HG03520 (cell line): ENCODE measurements at regions not wholly inside any gene's neighbourhood (a gene's known extent, or its start where the extent isn't known, plus 50 kb on each side); places are given as distances from the start of the nearest gene placed in this dataset.
A peak's percentile ranks its signal among the peaks of the same experiment; 100 is the strongest.

Experiments used
- ATAC-seq: cut with Tn5 transposase; IDR thresholded peaks from one replicate; pipeline ENCODE4 v1.9.1; 2021; ENCODE audit warnings: mild to moderate bottlenecking, moderate library complexity; ENCODE audit not compliant: unreplicated experiment

DNA sequence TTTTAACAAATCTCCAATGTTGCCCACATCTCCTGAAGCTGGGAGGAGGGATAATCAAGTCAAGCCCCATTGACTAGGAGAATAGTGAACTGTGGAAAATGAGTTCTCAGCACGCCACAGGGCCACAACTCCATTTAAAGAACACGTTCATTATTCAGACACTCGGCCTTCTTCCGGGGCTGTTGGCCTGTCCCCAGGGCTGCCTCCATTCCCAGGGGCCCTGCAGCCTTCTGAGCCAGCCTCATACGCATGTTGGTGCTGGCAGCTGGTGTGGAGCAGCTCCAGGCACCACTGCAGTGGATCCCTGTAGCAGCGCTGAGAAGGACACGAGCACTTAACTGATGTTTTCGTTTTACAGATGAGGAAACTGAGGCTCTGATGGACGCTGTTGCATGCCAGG lies 87.5 kb upstream of the RCN1 start:
- no peak for ATAC-seq

DNA sequence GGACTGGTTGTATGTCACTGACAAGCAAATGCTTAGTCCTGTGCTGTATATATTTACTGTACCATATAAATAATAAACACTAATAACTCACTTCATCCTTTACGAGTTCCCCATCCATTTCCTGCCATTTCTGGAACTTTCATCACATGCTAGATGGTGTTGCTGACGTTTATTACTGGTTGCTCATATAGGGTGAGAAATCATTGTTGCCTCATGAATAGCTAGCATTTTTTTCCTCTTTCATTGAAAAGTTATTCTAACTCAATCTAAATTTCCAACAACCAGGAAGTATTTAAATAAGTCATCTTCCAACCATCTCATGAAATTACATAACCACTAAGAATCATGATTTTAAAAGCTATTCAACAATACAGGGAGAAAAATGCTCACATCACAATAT lies 88.6 kb upstream of the RCN1 start:
- no peak for ATAC-seq

DNA sequence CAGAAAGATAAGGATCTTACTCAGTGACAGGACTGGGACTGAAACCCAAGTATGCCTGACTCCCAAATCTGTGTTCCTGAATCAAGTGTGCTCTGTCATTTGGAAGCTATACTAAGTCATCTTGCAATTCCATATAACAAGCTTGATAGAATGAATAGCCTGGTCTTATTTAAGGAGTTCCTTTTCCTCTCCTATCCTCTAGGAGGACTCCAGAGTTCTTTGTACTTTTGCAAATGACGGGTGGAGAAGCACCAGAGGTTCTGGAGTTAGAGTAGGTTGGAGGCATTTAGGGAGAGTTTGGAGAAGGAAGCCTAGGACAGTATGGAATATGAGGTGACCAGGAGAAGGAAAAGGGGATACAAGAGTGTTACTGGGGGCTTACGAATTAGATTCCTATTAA lies 92.9 kb upstream of the RCN1 start:
- ATAC-seq = no peak

DNA sequence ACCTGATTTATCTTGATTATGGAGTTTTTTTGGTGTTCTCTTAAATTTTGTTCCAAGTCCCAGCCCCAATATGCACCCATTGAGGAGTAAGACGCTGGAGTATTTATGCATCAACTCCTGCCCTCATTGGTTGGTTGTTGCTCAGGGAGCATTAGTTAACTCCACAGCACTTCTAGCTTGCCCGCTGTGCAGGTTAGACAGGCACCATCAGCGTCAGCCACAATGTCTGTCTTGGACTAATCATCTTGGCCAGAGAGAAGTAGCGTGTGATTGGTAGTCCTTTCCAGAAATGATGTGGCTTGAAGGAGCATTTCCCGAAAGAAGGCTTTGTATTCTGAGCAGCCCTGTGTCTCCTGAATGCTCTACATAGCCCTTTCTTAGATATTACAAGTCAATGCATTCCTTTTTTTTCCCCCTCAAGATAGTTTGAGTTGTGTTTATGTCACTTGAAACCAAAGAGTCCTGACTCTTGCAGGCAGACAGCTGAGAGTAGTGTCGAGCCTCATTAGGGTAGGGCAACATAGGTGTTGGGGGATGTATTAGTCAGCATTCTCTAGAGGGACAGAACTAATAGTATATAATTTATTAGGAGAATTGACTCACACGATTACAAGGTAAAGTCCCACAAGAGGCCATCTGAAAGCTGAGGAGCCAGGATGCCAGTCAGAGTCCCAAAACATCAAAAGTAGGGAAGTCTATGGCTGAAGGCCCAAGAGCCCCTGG lies 94.6 kb upstream of the RCN1 start:
- ATAC-seq = no peak

DNA sequence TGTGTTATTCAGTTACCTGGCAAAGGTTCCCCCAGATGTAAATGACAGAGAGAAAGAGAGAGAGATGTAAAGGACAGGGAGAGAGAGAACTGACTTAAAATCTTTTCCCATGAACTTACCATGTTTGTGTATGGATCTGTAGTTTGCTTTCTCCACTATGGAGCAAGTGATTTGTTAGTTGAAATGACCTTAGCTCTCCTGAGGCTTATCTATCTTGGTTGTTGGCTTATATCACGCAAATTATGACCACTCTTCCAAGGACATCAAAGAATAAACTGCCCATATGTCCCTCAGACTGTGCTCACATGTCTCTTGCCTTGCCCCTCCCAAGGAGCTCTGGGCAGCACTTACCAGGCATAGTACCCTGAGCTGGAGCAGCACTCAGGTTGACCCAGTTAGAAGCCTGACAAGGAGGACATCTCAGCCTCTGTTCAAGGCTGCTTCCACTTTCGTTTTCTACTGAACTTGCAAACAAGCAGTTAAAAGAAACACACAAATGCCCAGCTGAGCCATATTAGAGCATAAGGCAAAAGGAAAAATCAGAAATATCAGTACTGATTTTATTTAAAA lies 95.3 kb upstream of the RCN1 start:
- peak; percentile 92 for ATAC-seq

DNA sequence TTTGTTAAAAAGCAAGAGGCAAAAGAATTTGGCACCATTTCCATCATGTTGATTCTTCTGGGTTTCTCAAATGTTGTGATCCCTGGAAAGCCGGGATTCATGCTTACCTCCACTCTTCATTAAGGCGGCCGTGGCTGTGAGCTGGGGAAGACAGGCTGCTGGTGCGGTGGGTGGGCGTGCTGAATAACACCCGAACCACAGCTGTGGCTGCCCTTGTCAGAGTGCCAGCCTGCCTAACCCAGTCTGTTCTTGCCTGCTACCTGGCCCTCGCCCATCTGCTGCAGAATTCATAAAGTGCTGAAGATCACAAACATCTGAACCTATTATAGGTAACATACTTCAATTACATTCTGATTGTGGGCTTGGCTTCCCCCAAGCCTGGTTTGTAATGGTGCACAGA lies 95.8 kb upstream of the RCN1 start:
- ATAC-seq = no peak

DNA sequence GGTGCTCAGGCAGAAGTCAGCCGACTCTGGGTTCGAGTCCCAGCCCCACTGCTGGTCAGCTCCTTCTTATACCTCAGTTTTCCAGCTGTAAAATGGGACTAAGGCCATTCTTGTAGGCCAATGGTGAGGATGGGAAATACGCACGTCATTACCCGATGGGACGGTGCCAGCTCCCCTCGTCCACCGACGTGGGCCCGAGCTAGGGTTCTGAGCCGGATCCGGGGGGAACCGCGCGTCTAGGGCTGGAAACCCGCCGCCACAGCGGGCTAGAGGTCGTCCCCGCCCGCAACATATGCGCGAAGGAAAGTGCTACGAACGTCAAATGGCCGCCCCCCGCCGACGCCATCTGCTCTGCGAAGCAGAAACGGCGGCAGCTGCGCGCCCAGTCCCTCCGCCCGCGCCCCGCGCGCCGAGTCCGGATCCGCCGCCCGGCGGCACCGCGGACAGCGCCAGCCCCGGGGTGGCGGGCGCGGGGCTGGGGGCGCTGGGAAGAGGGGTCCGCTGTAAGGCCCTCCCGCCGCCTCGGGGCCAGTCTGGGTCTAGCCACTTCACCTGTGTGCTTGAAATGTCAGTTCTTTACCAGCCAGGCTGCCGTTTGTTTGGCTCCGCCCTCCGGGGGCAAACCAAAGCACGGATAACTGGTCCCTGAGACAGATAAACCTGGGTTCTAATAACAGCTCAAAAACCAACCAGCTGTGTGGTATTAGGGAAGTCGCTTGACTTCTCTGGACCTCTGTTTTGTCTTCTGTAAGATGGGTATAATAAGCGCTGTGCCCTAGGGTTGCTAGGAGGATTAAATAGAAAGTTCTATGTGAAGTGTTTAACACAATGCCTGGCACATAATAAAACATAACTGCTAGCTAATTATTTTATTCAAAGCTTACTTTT lies 103.5 kb upstream of the RCN1 start:
- no peak for ATAC-seq

DNA sequence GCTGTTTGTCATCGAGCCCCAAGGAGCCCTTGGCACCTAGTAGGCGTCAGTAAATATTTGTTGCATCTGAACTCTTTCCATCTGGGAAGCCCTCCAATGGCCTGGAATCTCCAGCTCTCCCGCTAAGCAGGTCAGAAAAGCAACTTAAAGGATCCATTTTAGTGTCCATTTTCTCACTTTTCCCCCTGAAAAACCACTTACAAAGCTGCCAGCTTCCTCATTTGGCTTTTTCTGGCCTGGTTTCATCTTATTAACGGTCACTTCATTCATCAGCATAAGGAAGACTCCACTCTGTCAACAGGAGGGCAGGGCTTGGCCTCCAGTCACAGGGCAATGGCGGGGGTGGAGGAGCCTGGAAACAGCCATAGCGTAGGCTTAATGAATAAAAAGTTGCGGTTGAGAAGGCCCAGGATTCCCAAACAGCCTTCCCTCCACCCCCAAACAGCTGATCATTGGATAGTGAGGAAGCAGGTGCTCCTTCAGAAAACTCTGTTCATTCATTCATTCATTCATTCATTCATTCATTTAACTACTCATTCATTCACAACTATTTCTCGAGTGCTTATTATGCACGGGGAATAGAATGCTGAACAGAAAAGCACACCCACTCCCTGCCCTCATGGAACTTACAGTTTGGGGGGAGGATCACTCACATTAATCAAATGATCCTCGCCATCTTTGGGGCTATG lies 104.5 kb upstream of the RCN1 start:
- ATAC-seq = no peak

DNA sequence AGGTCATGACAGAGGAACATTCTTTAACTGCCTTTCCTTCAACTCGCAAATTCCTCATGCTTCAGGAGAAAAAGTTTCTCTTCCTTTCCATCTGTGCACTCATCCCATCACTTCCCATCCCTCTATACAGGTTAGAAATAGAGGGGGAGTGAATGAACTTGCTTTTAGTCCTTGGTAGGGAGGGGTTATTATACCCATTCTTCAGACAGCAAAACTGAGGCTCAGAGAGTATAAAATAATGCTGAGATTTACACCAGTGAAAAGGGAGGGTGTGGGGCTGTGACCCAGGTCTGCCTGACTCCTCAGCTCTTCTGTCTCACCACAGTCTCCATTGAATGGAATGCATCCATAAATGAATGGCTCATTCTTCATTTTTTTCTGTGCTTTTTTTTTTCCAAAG lies 109.4 kb upstream of the RCN1 start:
- no peak for ATAC-seq

DNA sequence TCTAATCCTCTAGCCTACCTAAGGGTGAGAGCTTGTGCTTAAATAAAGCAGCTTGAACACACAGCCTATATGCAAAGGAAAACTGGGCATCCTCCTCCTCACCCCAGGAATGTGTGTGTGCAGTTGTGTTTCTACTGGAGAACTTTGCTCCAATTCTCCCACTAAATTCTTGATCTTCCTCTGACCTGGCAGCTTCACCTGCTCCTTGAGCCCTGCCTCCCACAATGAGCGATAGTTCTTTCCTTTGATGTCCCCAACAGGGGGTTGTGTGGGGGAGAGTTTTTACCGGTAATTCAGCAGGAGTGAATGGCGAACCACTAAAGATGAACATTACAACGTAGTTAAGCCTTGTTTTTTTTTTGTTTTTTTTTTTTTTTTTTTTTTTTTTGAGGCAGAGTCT lies 113.5 kb upstream of the RCN1 start:
- no peak for ATAC-seq

DNA sequence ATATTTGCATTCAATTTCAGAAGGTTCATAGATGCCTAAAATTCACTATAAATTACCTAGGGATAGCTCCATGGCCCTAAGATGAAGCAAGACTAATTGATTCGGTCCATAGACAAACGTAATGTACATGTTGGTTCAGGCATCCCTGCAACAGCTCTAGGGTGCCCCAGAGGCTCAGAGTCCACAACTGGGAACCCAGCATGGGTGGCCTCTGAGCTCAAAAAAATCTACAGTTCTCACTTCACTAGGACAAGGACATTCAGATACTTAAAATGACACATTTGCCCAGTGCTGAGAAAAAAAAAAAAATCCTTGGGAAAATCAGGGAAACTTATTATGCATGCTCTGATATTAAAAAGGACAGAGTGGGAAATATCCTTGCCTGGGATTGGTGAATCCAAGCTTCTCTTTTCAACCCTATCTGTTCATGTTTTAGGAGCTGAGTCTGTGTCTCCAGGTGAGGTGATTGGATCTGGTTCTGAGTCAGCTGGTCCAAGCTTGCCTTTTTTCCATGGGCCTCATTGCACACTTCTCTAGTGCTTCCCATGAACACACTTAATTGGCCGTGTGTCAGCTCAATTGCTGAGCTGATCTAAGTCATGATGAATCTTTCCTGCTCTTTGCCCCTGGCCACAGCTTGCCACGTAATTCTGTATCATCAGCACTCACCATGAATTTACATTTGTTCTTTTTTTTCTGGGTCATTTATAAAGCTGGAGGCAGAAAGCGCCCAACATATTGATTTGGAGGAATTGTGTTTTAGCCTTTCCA lies 116.3 kb upstream of the RCN1 start:
- ATAC-seq = no peak

DNA sequence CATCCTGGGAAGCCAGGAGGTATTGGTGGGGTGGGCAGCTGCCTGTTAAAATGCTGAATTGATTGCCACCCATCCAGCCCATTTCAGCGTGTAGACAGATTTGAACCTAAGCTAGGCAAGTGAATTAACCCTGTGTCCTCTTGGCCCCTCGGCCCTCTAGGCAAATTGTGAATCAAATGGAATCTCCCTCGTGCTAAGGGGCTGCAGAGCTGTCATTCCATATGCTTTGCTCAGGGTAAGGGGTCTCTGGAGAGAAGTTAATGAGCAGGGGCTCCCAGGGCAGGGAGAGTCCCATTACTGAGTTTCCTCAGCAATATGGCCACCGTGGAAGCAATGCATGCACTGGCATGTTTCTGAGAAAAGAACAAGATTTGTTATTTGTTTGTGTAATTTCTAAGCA lies 117.7 kb upstream of the RCN1 start:
- no peak for ATAC-seq

DNA sequence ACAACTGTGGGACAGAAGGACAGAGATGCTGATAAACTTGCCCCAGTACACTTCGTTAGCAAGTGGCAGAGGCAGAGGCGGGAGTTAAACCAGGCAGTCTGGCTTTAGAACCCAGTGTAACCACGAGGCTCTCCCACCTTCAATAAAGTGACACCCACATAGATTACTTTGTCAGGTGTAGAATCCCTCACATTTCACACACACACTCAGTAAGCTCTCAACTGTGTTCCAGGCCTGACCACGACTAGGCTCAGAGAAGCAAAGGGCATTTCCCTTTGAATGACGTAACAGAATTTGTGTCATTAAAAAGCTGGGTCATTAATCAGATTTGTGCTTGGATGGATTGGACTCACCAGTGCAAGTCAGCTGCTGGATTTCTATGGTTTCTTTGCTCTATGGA lies 118.3 kb upstream of the RCN1 start:
- no peak for ATAC-seq

DNA sequence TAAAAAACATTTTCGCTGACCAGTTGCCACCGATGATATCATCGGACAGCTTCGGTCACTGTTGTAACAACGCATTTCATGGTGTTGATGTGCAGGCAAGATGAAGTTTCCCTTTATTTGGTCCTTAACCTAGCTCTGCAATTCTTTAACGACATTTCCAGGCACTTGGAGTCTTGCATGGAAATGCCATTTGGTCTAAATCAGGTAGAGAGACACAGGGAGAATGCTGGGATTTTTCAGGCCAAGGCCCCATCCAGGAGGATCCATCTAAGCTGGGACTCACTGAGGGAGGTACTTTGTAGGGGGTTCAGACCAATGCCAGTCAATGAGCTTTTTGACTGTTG lies 121.5 kb upstream of the RCN1 start:
- no peak for ATAC-seq

DNA sequence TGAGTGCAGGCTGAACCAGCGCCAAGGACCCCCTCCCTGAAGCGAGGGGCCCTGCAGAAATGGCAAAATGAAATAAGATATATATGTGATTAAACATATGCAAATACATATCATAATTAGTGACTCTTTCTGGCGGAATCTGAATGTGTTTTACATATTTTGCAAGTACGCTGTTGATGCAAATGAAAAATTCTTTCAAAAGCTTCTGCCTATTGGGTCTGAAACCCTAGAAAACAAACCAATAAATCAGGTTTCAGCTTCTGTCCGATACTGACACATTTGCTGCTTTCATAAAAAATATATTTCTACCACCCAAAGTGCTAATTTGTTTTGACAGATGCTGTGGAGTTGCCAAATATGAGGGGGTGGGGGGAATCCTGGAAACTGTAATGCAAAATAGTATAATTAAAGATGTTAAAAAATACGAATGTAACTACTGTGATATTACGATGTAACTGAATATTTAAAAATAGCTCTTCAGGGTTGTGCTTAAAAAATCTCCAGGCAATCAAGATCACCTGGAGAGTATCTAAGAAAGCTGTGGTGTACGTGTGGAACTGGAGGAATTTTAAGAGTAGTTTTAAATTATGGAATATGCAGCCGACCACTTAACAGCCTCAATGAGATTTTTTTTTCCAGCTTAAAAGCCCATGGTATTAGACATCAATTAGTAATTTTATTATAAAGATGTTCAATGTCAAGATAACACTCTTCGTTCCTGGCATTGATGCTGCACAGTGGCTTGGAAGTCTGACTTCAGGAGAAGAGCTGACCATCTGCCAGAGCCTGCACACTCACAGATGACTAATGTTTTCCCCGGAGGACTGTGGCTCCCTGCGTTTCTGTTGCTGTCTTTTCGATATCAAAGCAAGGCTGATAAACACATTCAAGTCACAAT lies 122.2 kb upstream of the RCN1 start:
- no peak for ATAC-seq

DNA sequence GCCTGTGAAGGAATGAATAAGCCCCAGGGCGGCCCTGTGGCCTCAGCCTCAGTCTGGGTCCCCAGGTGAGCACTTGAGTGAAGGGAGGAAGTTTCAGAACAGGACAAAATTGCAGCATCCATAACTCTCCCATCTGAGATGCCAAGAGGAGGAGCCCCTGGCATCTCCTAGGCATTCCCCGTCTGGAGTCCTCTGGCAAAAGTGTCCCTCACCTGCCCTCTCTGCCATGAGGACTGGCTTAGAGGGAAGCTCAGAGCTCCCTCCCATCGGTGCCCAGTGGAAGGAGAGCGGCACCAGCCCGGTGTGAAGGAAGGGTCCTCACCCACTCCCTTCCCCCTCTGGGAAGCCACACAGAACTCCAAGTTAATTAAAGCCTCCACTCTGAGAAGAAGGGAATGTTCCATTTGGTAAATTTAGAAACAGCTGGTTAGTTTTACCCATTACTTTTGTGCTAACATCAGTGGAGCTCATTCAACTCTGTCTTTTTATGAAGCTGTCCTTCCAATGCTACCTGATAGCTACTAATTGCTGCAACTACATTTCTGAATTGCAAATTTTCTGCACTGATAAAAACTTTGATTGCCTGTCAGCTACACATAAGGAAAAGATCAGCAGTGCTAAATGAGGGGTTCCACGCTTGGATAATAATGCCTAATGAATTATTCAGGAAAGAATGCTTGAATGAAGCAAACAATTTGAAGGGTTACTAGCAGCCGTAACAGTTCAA lies 123.3 kb upstream of the RCN1 start:
- ATAC-seq = no peak

DNA sequence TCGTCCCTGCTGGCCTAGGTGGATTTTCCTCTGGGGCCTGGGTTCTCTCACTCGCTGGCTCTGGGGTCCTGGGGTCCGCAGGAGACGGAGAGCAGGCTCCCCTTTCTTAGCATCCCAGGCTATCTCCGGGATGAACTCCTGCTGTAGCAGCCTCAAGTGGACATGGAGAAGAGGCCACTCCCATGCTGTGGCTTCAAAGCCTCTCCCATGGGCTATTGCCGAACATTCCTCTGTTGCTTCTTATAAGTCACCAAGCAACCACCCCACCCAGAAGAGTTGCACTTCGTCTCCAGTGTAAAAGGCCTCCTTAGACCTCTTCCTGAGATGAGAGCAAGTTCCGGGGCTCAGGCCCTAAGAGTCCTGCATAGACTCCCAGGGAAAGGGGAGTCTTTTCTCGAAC lies 124.0 kb upstream of the RCN1 start:
- ATAC-seq = no peak

DNA sequence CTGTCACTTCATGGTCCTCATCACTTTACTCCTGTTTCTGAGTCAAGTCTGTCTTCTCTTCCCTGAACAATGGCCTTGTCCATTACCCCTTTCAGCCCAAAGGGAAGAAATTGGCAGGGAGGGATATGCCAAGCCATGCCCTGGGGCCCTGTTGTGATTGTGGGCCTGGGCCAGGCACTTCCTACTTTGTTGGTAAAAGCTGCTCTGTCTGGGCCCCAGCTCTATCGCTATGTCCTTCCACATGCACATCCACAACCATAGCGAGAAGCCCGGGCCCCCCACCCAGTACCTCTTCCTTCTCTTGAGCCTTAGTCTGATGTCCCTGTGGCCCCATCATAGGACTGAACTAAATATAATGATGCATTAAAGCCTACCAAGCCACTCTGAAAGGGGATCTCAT lies 126.7 kb upstream of the RCN1 start:
- no peak for ATAC-seq

DNA sequence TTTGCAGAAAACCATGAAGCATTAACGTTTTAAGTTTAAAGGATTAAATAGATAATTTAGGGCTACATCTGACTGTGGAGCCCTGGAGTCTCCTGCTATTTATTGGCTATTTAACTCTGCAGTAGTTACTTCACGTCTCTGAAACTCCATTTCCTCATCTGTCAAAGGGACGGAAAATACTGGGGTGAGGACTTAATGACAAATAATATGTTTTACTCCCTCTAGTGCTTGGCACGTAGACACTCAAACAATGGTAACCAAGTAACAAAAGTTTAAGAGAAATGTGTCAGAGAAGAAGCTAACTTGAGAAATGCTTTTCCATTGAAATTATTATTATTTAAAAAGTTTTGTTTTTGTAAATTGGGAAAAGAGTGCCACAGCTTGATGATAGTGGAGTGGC lies 130.7 kb upstream of the RCN1 start:
- no peak for ATAC-seq
